CD4-positive, CD25-positive, alpha-beta regulatory T cell (primary cell): ENCODE measurements at regions not wholly inside any gene's neighbourhood (a gene's known extent, or its start where the extent isn't known, plus 50 kb on each side); places are given as distances from the start of the nearest gene placed in this dataset.

Experiments
- ATAC-seq, 2 donors: fragments of 150-1000 bp; cut with Tn5 transposase; one replicate each; pipeline ENCODE4 v1.10.0; 2021; ENCODE audit warnings: low read depth in 2 of 2, moderate number of reproducible peaks in 2 of 2, moderate library complexity in 1 of 2
- DNase-seq, 3 donors: peaks; one replicate each; pipeline versions ENCODE4 v3.0.0 to v3.0.0-alpha.2; 2012 to 2022; ENCODE audit warnings: mixed read lengths in 1 of 3
- H3K27ac ChIP-seq: one replicate; pipeline ENCODE4 v1.7.0; 2013; ENCODE audit warnings: mild to moderate bottlenecking, low read length; ENCODE audit not compliant: insufficient read depth, poor library complexity, severe bottlenecking
- H3K27me3 ChIP-seq: one replicate; pipeline ENCODE4 v1.7.0; 2013; ENCODE audit warnings: low read length; ENCODE audit not compliant: control insufficient read depth, insufficient read depth
- H3K36me3 ChIP-seq: one replicate; pipeline ENCODE4 v1.7.0; 2013; ENCODE audit warnings: mild to moderate bottlenecking, low read length, moderate library complexity; ENCODE audit not compliant: control insufficient read depth, insufficient read depth
- H3K4me1 ChIP-seq: 2 replicates; pipeline ENCODE4 v1.7.0; 2013; ENCODE audit warnings: mild to moderate bottlenecking, low read length; ENCODE audit not compliant: insufficient read depth, control insufficient read depth, poor library complexity, severe bottlenecking
- H3K4me3 ChIP-seq: one replicate; pipeline ENCODE4 v1.7.0; 2013; ENCODE audit warnings: low read depth, mild to moderate bottlenecking, low read length, moderate library complexity
- H3K9me3 ChIP-seq, 2 experiments: 1 replicate in 1 of 2; 2 replicates in 1 of 2; pipeline ENCODE4 v1.7.0; 2013; ENCODE audit warnings: low read length in 2 of 2, mild to moderate bottlenecking in 1 of 2, moderate library complexity in 1 of 2; ENCODE audit not compliant: control insufficient read depth in 2 of 2
- H3K27ac Mint-ChIP-seq, 3 donors: one replicate each; pipeline ENCODE4 v1.8.0; 2020 to 2022; ENCODE audit warnings: mild to moderate bottlenecking in 3 of 3, mixed read lengths in 3 of 3, moderate library complexity in 2 of 3
- H3K27me3 Mint-ChIP-seq: one replicate; pipeline ENCODE4 v1.8.0; 2022; ENCODE audit warnings: mild to moderate bottlenecking, mixed read lengths
- H3K36me3 Mint-ChIP-seq: one replicate; pipeline ENCODE4 v1.8.0; 2020; ENCODE audit warnings: mixed read lengths
- H3K4me1 Mint-ChIP-seq, 4 donors: one replicate each; pipeline ENCODE4 v1.8.0; 2020 to 2022; ENCODE audit warnings: mixed read lengths in 4 of 4, mild to moderate bottlenecking in 1 of 4
- H3K4me3 Mint-ChIP-seq, 4 donors: one replicate each; pipeline ENCODE4 v1.8.0; 2020 to 2022; ENCODE audit warnings: mild to moderate bottlenecking in 4 of 4, mixed read lengths in 4 of 4, moderate library complexity in 3 of 4
- H3K9me3 Mint-ChIP-seq, 7 donors: one replicate each; pipeline ENCODE4 v1.8.0; 2020 to 2022; ENCODE audit warnings: mixed read lengths in 7 of 7, mild to moderate bottlenecking in 3 of 7, moderate library complexity in 2 of 7

- Mint-ChIP-seq H3K4me1 (no peaks in the 10 kb centered on the region), H3K4me3 (no peak overlapping the region), H3K9me3 (peaks cover 0 to 22% (median 9%) of the 10 kb centered on the region in 7 donors), H3K27me3 (no peaks in the 10 kb centered on the region), H3K27ac (no peak overlapping the region), H3K36me3 (no peaks in the 10 kb centered on the region)
- Histone ChIP-seq H3K4me3 (no peak overlapping the region), H3K27ac (no peak overlapping the region), H3K36me3 (no peaks in the 10 kb centered on the region), H3K9me3 (peaks cover 0 to 2% of the 10 kb centered on the region in 2 experiments), H3K4me1 (no peaks in the 10 kb centered on the region), H3K27me3 (no peaks in the 10 kb centered on the region)
- ATAC-seq (no peak), DNase-seq (no peak)
Observed at GRCh38 chr10:108069096-108069495, 904.6 kb upstream of the SORCS1 start.

- Mint-ChIP-seq H3K4me3 (no peak overlapping the region), H3K27ac (no peak overlapping the region), H3K36me3 (no peaks in the 10 kb centered on the region), H3K9me3 (peaks cover 0 to 22% (median 10%) of the 10 kb centered on the region in 7 donors), H3K27me3 (no peaks in the 10 kb centered on the region), H3K4me1 (no peaks in the 10 kb centered on the region)
- H3K9me3 ChIP-seq = peaks cover 0 to 2% of the 10 kb centered on the region in 2 experiments
- no peaks in the 10 kb centered on the region for H3K36me3 ChIP-seq
- no peak for DNase-seq
- ATAC-seq = no peak
- no peak overlapping the region for H3K4me3 ChIP-seq
- no peak overlapping the region for H3K27ac ChIP-seq
- no peaks in the 10 kb centered on the region for H3K27me3 ChIP-seq
- no peaks in the 10 kb centered on the region for H3K4me1 ChIP-seq
Observed at GRCh38 chr10:108064746-108065260, 900.3 kb upstream of the SORCS1 start.

- Mint-ChIP-seq H3K4me3 (no peak overlapping the region), H3K36me3 (no peaks in the 10 kb centered on the region), H3K27ac (no peak overlapping the region), H3K4me1 (no peaks in the 10 kb centered on the region), H3K9me3 (peaks cover 0 to 20% (median 6%) of the 10 kb centered on the region in 7 donors), H3K27me3 (no peaks in the 10 kb centered on the region)
- no peaks in the 10 kb centered on the region for H3K36me3 ChIP-seq
- H3K4me3 ChIP-seq = no peak overlapping the region
- no peaks in the 10 kb centered on the region for H3K4me1 ChIP-seq
- DNase-seq (no peak), ATAC-seq (no peak)
- H3K9me3 ChIP-seq = peaks cover 0 to 2% of the 10 kb centered on the region in 2 experiments
- no peaks in the 10 kb centered on the region for H3K27me3 ChIP-seq
- H3K27ac ChIP-seq = no peak overlapping the region
Observed at GRCh38 chr10:108060246-108060645, 895.7 kb upstream of the SORCS1 start.

GRCh38 chr10:108055506-108055905 is 891.0 kb upstream of the SORCS1 start:
- no peaks in the 10 kb centered on the region for H3K36me3 Mint-ChIP-seq
- ATAC-seq = no peak
- DNase-seq = no peak
- H3K4me3 Mint-ChIP-seq = no peak overlapping the region
- no peak overlapping the region for H3K27ac ChIP-seq
- no peaks in the 10 kb centered on the region for H3K4me1 ChIP-seq
- peaks cover 0 to 15% (median 9%) of the 10 kb centered on the region in 7 donors for H3K9me3 Mint-ChIP-seq
- H3K27ac Mint-ChIP-seq = no peak overlapping the region
- H3K4me3 ChIP-seq = no peak overlapping the region
- H3K36me3 ChIP-seq = no peaks in the 10 kb centered on the region
- H3K4me1 Mint-ChIP-seq = no peaks in the 10 kb centered on the region
- no peaks in the 10 kb centered on the region for H3K27me3 Mint-ChIP-seq
- peaks cover 0 to under 1% of the 10 kb centered on the region in 2 experiments for H3K9me3 ChIP-seq
- H3K27me3 ChIP-seq = no peaks in the 10 kb centered on the region

GRCh38 chr10:108052981-108053380 is 888.5 kb upstream of the SORCS1 start:
- no peaks in the 10 kb centered on the region for H3K36me3 Mint-ChIP-seq
- H3K27ac Mint-ChIP-seq = no peak overlapping the region
- H3K27me3 Mint-ChIP-seq = no peaks in the 10 kb centered on the region
- no peak for ATAC-seq
- Histone ChIP-seq H3K4me3 (no peak overlapping the region), H3K27me3 (no peaks in the 10 kb centered on the region), H3K9me3 (peaks cover 0 to 2% of the 10 kb centered on the region in 2 experiments), H3K36me3 (no peaks in the 10 kb centered on the region), H3K4me1 (no peaks in the 10 kb centered on the region), H3K27ac (no peak overlapping the region)
- H3K4me1 Mint-ChIP-seq = no peaks in the 10 kb centered on the region
- no peak for DNase-seq
- H3K9me3 Mint-ChIP-seq = peaks cover 5 to 11% (median 8%) of the 10 kb centered on the region in 7 donors
- H3K4me3 Mint-ChIP-seq = no peak overlapping the region

- H3K27ac Mint-ChIP-seq = no peak overlapping the region
- Histone ChIP-seq H3K4me3 (no peak overlapping the region), H3K27me3 (no peaks in the 10 kb centered on the region), H3K9me3 (peaks cover 0 to 2% of the 10 kb centered on the region in 2 experiments), H3K4me1 (no peaks in the 10 kb centered on the region), H3K36me3 (no peaks in the 10 kb centered on the region), H3K27ac (no peak overlapping the region)
- DNase-seq = no peak
- H3K36me3 Mint-ChIP-seq = no peaks in the 10 kb centered on the region
- ATAC-seq = no peak
- no peaks in the 10 kb centered on the region for H3K4me1 Mint-ChIP-seq
- H3K4me3 Mint-ChIP-seq = no peak overlapping the region
- no peaks in the 10 kb centered on the region for H3K27me3 Mint-ChIP-seq
- peaks cover 3 to 11% (median 10%) of the 10 kb centered on the region in 7 donors for H3K9me3 Mint-ChIP-seq
Observed at GRCh38 chr10:108051218-108051617, 886.7 kb upstream of the SORCS1 start.

GRCh38 chr10:108050626-108051025 is 886.1 kb upstream of the SORCS1 start:
- ATAC-seq (no peak), DNase-seq (no peak)
- Mint-ChIP-seq H3K27me3 (no peaks in the 10 kb centered on the region), H3K36me3 (no peaks in the 10 kb centered on the region), H3K4me1 (no peaks in the 10 kb centered on the region), H3K27ac (no peak overlapping the region), H3K4me3 (no peak overlapping the region), H3K9me3 (peaks cover 1 to 12% (median 9%) of the 10 kb centered on the region in 7 donors)
- Histone ChIP-seq H3K27me3 (no peaks in the 10 kb centered on the region), H3K4me1 (no peaks in the 10 kb centered on the region), H3K27ac (no peak overlapping the region), H3K9me3 (peaks cover 0 to 2% of the 10 kb centered on the region in 2 experiments), H3K4me3 (no peak overlapping the region), H3K36me3 (no peaks in the 10 kb centered on the region)

GRCh38 chr10:108049668-108050067 is 885.2 kb upstream of the SORCS1 start:
- no peak overlapping the region for H3K4me3 Mint-ChIP-seq
- H3K4me1 Mint-ChIP-seq = no peaks in the 10 kb centered on the region
- peaks cover 2 to 4% of the 10 kb centered on the region in 2 experiments for H3K9me3 ChIP-seq
- H3K27me3 ChIP-seq = no peaks in the 10 kb centered on the region
- H3K4me1 ChIP-seq = no peaks in the 10 kb centered on the region
- H3K27ac Mint-ChIP-seq = no peak overlapping the region
- ATAC-seq (no peak), DNase-seq (no peak)
- H3K4me3 ChIP-seq = no peak overlapping the region
- H3K36me3 ChIP-seq = no peaks in the 10 kb centered on the region
- no peaks in the 10 kb centered on the region for H3K36me3 Mint-ChIP-seq
- no peak overlapping the region for H3K27ac ChIP-seq
- peaks cover 3 to 12% (median 10%) of the 10 kb centered on the region in 7 donors for H3K9me3 Mint-ChIP-seq
- H3K27me3 Mint-ChIP-seq = no peaks in the 10 kb centered on the region
